DOHH2 (cell line): ENCODE measurements at regions not wholly inside any gene's neighbourhood (a gene's known extent, or its start where the extent isn't known, plus 50 kb on each side); places are given as distances from the start of the nearest gene placed in this dataset.

Source experiments
- CTCF ChIP-seq: fragments of 200-600 bp; sonication (generic); IDR thresholded peaks from one replicate; pipeline ENCODE4 v1.5.1; 2014; ENCODE audit warnings: antibody characterized with exemption, mild to moderate bottlenecking, low read depth, low read length; ENCODE audit not compliant: poor library complexity, severe bottlenecking
- EZH2phosphoT487 ChIP-seq: fragments of 200-600 bp; sonication (generic); IDR thresholded peaks from 2 replicates; pipeline ENCODE4 v1.6.1; 2017; ENCODE audit warnings: borderline replicate concordance, mild to moderate bottlenecking, antibody characterized with exemption, low read length, moderate library complexity, mixed read lengths

GRCh38 chr16:54847609-54848008, 83.1 kb upstream of the IRX5 start:
- no peak for TF ChIP-seq CTCF
- TF ChIP-seq EZH2phosphoT487 = no peak
